ENCODE measurements at regions not wholly inside any gene's neighbourhood (a gene's known extent, or its start where the extent isn't known, plus 50 kb on each side); places are given as distances from the start of the nearest gene placed in this dataset.

DNA sequence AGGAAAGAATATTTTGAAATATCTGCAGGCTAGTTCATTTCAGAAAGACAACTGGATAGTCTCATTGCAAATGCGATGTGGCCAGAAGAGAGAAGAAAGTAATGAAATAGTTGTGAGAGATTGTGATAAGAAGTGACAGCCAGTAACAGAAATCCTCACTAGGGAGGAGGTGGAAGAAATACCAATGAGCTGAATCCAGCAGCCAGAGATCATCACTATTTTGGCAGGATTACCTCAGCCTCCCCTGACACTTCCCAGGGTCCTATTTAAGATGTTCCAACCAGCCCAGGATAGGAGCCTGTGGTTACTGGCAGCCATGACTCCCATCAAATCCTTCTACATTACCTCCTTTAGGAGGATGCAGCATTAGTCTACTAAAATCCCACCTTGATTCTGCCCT, 76.7 kb upstream of the ARHGAP24 start:
- Histone ChIP-seq H3K36me3 (replicated peaks in 1 of 2) (no peaks in the 10 kb centered on the region), H3K27ac (no peak overlapping the region), H3K4me3 (no peak overlapping the region), H3K27me3 (no peaks in the 10 kb centered on the region), H3K4me1 (replicated peaks in 1 of 2) (no peaks in the 10 kb centered on the region), H3K9me3 (replicated peaks in 1 of 3) (no peaks in the 10 kb centered on the region)
- intact Hi-C loops (cut with DNase I), result no loop called here
- DNase-seq, result no peak
- no peak for TF ChIP-seq POLR2A (IDR thresholded peaks at IDR 0.05)
- TF ChIP-seq, protein P1, sequence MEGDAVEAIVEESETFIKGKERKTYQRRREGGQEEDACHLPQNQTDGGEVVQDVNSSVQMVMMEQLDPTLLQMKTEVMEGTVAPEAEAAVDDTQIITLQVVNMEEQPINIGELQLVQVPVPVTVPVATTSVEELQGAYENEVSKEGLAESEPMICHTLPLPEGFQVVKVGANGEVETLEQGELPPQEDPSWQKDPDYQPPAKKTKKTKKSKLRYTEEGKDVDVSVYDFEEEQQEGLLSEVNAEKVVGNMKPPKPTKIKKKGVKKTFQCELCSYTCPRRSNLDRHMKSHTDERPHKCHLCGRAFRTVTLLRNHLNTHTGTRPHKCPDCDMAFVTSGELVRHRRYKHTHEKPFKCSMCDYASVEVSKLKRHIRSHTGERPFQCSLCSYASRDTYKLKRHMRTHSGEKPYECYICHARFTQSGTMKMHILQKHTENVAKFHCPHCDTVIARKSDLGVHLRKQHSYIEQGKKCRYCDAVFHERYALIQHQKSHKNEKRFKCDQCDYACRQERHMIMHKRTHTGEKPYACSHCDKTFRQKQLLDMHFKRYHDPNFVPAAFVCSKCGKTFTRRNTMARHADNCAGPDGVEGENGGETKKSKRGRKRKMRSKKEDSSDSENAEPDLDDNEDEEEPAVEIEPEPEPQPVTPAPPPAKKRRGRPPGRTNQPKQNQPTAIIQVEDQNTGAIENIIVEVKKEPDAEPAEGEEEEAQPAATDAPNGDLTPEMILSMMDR (IDR thresholded peaks at IDR 0.05), result no peak
- WGBS, 4 donors, result 63 to 78% (median 75%) methylated on average over 1 of the region's 1 CpG

DNA sequence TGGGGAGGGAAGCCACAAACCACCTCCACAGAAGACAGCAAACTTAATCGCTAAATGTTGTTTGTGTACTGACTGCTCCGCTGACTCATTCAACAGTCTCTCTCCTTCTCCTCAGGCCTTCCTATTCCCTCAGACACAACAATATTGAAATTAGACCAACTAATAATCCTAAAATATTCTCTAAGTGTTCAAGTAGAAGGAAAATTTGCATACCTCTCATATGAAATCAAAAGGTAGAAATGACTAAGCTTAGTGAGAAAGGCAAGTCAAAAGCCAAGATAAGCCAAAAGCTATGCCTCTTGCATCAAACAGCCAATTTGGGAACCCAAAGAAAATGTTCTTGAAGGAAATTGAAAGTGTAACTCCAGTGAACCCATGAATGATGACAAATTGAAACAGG, 75.7 kb upstream of the ARHGAP24 start:
- no peak for TF ChIP-seq POLR2A (IDR thresholded peaks at IDR 0.05)
- TF ChIP-seq, protein P1 (IDR thresholded peaks at IDR 0.05), result no peak
- Histone ChIP-seq H3K4me3 (no peak overlapping the region), H3K27ac (no peak overlapping the region), H3K36me3 (replicated peaks in 1 of 2) (no peaks in the 10 kb centered on the region), H3K27me3 (no peaks in the 10 kb centered on the region), H3K9me3 (replicated peaks in 1 of 3) (no peaks in the 10 kb centered on the region), H3K4me1 (replicated peaks in 1 of 2) (no peaks in the 10 kb centered on the region)
- 90 to 100% (median 94%) methylated on average over 2 of the region's 2 CpGs for WGBS, 4 donors
- intact Hi-C loops (cut with DNase I), result no loop called here
- DNase-seq, result no peak

DNA sequence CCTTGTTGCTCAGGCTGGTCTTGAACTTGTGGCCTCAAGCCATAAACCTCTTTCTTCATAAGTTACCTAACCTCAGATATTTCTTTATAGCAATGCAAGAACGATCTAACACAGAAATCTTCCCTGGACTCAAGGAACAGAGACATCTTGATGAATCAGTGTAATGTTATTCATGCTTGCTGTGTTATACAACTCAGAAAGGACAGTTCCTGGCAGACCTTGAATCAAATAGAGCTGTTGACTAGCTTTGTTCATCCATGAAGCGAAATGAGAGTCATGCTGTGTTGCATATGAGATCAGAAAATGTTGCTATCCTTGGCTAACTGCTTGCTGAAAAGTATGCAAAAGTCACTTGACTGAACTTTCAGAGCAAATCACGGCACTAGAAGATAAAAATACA, 72.6 kb upstream of the ARHGAP24 start:
- Histone ChIP-seq H3K4me1 (replicated peaks in 1 of 2) (no peaks in the 10 kb centered on the region), H3K27me3 (no peaks in the 10 kb centered on the region), H3K27ac (peak overlapping the region in 1 of 5 donors; percentile 15), H3K9me3 (replicated peaks in 1 of 3) (no peaks in the 10 kb centered on the region), H3K4me3 (no peak overlapping the region), H3K36me3 (replicated peaks in 1 of 2) (no peaks in the 10 kb centered on the region)
- WGBS, 4 donors, result 31 to 50% (median 36%) methylated on average over 3 of the region's 3 CpGs
- intact Hi-C loops (cut with DNase I), result no loop called here
- TF ChIP-seq, protein P1 (IDR thresholded peaks at IDR 0.05), result no peak
- TF ChIP-seq POLR2A (IDR thresholded peaks at IDR 0.05), result no peak
- DNase-seq, result no peak

DNA sequence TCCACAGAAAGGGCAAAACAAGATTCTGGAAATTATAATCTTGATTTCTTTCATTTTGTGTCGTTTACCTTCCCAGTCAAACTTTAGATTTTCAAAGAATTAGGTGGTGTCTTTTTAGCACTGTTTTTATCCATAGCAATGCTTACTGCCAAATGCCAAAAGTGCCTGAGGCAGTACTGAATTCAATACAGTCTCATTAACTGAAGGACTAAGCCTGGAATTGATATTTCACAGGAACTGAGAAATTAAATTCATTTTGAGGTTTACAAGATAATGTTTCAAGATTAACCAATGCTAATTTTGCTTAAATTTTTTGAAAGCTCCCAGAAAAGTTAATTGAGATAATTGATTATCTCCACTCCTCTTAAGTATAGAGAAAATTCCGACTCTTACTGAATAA, 68.8 kb upstream of the ARHGAP24 start:
- no peaks in the 10 kb centered on the region for H3K9me3 ChIP-seq (replicated peaks in 1 of 3)
- no peak for TF ChIP-seq POLR2A (IDR thresholded peaks at IDR 0.05)
- TF ChIP-seq, protein P1 (IDR thresholded peaks at IDR 0.05), result no peak
- H3K4me3 ChIP-seq, result no peak overlapping the region
- H3K27me3 ChIP-seq, result no peaks in the 10 kb centered on the region
- intact Hi-C loops (cut with DNase I), result no loop called here
- WGBS, 4 donors, result 78 to 87% (median 85%) methylated on average over 2 of the region's 2 CpGs
- no peaks in the 10 kb centered on the region for H3K36me3 ChIP-seq (replicated peaks in 1 of 2)
- DNase-seq, result no peak
- H3K4me1 ChIP-seq (replicated peaks in 1 of 2), result no peaks in the 10 kb centered on the region
- H3K27ac ChIP-seq, result no peak overlapping the region
